ENCODE measurements at regions not wholly inside any gene's neighbourhood (a gene's known extent, or its start where the extent isn't known, plus 50 kb on each side); places are given as distances from the start of the nearest gene placed in this dataset.
"Not testable (repeated sequence)": the region's sequence is repeated elsewhere in the genome, so short reads cannot be mapped to it uniquely, and the experiment has no call there.

DNA sequence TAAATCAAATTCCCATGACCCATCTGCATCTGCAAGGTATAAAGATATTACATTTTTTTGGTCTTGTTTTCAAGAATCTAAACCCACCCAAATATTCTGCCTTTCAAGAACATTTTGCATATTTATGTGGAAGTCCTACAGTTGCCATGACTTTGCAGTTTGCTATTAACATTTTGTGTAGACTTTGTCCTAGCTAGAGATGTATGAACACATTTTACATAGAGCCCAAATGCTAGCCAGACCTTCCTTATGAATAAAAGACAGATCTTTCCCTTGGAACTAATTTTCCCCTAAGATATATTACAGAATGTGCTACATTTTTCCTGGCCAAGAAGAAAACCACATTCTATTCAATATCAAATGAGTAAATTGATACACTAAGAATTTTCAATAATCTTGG is 772.5 kb downstream of the KCNA4 start:
- H3K36me3 ChIP-seq (ENCODE audit: control insufficient read depth, insufficient read depth, low read length, severe bottlenecking), result no peaks in the 10 kb centered on the region
- H3K27me3 ChIP-seq (replicated peaks; ENCODE audit: control insufficient read depth, insufficient read depth, low read length), result no peaks in the 10 kb centered on the region
- H3K4me1 ChIP-seq (ENCODE audit: control insufficient read depth, insufficient read depth, low read length), result peaks cover 4% of the 10 kb centered on the region
- no peak for DNase-seq (ENCODE audit: low read depth)
- H3K4me3 ChIP-seq (ENCODE audit: low read length), result no peak overlapping the region
- no peaks in the 10 kb centered on the region for H3K9me3 ChIP-seq (ENCODE audit: control insufficient read depth, low read length)
- no peak overlapping the region for H3K9ac ChIP-seq (ENCODE audit: low read length)

DNA sequence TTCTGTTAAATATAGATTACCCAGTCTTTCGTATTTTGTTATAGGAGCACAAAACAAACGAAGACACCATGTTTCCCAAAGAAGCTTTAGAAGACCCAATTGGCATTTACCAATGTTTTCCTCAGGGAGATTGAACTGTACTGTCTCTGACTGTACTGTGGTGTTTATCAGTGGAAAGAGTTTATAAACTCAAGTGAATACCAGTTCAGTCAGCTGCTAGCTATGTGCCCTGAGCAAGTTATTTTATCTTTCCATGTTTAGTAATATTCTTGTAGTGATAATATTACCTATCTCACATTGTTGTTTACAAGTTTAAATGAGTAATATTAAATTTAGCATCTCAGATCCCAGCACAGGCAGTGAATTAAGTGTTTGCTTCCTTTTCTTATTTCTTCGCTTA is 773.2 kb downstream of the KCNA4 start:
- no peak overlapping the region for H3K4me3 ChIP-seq (ENCODE audit: low read length)
- H3K9me3 ChIP-seq (ENCODE audit: control insufficient read depth, low read length), result no peaks in the 10 kb centered on the region
- peak; percentile 18 for DNase-seq (ENCODE audit: low read depth)
- no peaks in the 10 kb centered on the region for H3K36me3 ChIP-seq (ENCODE audit: control insufficient read depth, insufficient read depth, low read length, severe bottlenecking)
- H3K4me1 ChIP-seq (ENCODE audit: control insufficient read depth, insufficient read depth, low read length), result peaks cover 4% of the 10 kb centered on the region
- H3K9ac ChIP-seq (ENCODE audit: low read length), result no peak overlapping the region
- H3K27me3 ChIP-seq (replicated peaks; ENCODE audit: control insufficient read depth, insufficient read depth, low read length), result no peaks in the 10 kb centered on the region

DNA sequence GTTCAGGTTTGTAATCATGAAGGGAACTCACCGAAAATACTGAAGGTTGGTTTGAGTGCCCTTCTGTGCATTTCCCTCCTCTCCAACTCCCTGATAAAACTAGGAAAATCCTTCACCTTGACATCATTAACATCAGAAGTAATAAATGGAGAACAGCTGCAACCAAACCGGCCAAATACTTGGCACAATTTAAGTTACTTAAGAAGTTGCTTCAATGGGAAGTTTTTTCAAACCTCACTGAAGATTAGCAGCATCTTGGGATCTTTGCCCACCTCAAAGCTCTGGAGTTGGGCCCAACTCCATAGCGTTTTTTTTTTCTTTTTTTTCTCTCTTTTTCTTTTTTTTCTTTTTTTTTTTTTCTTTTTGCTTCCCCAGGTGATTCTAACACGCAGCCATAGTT is 784.8 kb downstream of the KCNA4 start:
- H3K9ac ChIP-seq (ENCODE audit: low read length), result no peak overlapping the region
- H3K4me3 ChIP-seq (ENCODE audit: low read length), result no peak overlapping the region
- no peaks in the 10 kb centered on the region for H3K36me3 ChIP-seq (ENCODE audit: control insufficient read depth, insufficient read depth, low read length, severe bottlenecking)
- no peak for DNase-seq (ENCODE audit: low read depth)
- H3K27me3 ChIP-seq (replicated peaks; ENCODE audit: control insufficient read depth, insufficient read depth, low read length), result no peaks in the 10 kb centered on the region
- H3K4me1 ChIP-seq (ENCODE audit: control insufficient read depth, insufficient read depth, low read length), result peaks cover 5% of the 10 kb centered on the region
- H3K9me3 ChIP-seq (ENCODE audit: control insufficient read depth, low read length), result no peaks in the 10 kb centered on the region

DNA sequence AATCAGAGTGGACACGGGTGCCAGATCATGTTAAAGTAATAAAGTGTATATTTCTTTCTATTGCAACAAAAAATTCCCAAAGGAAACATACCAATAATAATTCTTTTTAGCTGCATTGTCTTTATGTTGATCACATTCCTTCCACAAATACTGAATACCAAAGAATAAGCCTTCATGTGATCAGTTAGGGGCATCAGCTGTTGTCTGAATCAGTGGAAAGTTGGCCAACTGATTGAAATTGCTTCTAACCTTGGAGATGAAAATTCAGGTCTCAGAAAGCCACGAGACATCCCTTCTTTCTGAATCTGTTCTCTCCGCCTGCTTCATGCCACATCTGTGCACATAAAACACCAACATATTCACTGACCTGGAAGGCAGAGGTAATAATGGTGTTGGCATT is 785.2 kb downstream of the KCNA4 start:
- no peak for DNase-seq (ENCODE audit: low read depth)
- Histone ChIP-seq H3K4me1 (ENCODE audit: control insufficient read depth, insufficient read depth, low read length) (peaks cover 5% of the 10 kb centered on the region), H3K27me3 (replicated peaks; ENCODE audit: control insufficient read depth, insufficient read depth, low read length) (no peaks in the 10 kb centered on the region), H3K9ac (ENCODE audit: low read length) (no peak overlapping the region), H3K9me3 (ENCODE audit: control insufficient read depth, low read length) (no peaks in the 10 kb centered on the region), H3K36me3 (ENCODE audit: control insufficient read depth, insufficient read depth, low read length, severe bottlenecking) (no peaks in the 10 kb centered on the region), H3K4me3 (ENCODE audit: low read length) (no peak overlapping the region)

DNA sequence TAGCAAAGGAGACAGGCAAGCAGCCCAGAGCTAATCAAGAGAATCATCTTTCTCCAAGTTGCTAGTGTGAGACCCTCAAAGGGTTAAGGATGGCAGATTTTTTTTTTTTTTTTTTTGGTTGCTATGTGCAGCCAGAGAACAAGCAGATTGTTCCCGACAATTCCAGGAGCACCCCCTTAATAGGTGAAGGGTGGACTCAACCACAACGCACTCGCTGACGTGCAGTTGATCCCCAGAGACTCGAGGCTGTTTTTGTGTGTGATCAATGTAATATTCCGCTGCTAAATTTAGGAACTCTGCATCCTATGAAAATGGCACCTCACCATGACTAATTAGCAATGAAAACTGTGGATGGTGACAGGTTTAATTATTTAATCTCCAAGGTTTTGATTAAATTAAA is 789.0 kb downstream of the KCNA4 start:
- Histone ChIP-seq H3K27me3 (replicated peaks; ENCODE audit: control insufficient read depth, insufficient read depth, low read length) (no peaks in the 10 kb centered on the region), H3K9me3 (ENCODE audit: control insufficient read depth, low read length) (peaks cover 4% of the 10 kb centered on the region), H3K36me3 (ENCODE audit: control insufficient read depth, insufficient read depth, low read length, severe bottlenecking) (no peaks in the 10 kb centered on the region), H3K4me3 (ENCODE audit: low read length) (no peak overlapping the region), H3K4me1 (ENCODE audit: control insufficient read depth, insufficient read depth, low read length) (peaks cover 5% of the 10 kb centered on the region), H3K9ac (ENCODE audit: low read length) (no peak overlapping the region)
- DNase-seq (ENCODE audit: low read depth), result no peak

DNA sequence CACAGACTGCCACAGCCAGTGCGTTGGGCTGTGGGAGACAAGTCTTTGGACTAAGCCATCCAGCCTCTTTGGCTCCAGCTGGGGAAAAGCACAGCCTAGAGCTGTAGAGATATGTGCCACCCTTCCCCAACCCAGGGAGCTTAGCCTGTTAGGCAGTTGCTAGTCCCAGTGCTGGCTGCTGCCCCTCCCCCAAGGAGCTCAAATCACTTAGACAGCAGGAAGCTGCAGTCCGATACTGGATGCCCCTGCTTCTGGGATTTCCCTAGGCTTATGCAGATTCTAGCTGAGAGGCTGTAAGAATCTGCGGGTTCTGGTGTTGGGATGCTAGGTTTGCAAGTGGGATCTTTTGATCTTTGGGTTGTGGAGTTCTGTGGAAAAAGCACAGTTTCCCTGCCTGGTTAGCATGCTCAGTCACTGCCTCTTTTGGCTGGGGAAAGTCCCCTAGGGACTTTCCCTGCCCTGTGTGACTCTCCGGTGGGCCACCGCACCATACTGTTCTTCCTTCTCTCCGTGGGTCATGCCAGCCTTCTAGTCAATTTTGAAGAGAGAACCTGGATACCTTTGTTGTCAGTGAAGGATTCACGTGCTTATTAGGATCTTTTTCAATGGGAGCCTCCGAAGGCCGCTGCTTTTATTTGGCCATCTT is 792.0 kb downstream of the KCNA4 start:
- Histone ChIP-seq H3K36me3 (ENCODE audit: control insufficient read depth, insufficient read depth, low read length, severe bottlenecking) (no peaks in the 10 kb centered on the region), H3K9me3 (ENCODE audit: control insufficient read depth, low read length) (peaks cover 9% of the 10 kb centered on the region), H3K27me3 (replicated peaks; ENCODE audit: control insufficient read depth, insufficient read depth, low read length) (no peaks in the 10 kb centered on the region), H3K4me3 (ENCODE audit: low read length) (no peak overlapping the region), H3K9ac (ENCODE audit: low read length) (no peak overlapping the region), H3K4me1 (ENCODE audit: control insufficient read depth, insufficient read depth, low read length) (peaks cover 5% of the 10 kb centered on the region)
- no peak for DNase-seq (ENCODE audit: low read depth)

DNA sequence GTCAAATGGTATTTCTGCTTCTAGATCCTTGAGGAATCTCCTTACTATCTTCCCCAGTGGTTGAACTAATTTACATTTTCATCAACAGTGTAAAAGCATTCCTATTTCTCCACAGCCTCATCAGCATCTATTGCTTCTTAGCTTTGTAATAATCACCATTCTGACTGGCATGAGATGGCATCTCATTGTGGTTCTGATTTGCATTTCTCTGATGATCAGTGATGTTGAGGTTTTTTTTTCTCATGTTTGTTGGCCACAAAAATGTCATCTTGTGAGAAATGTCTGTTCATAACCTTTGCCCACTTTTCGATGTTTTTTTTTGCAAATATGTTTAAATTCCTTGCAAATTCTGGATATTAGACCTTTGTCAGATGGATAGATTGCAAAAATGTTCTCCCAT is 797.3 kb downstream of the KCNA4 start:
- H3K36me3 ChIP-seq (ENCODE audit: control insufficient read depth, insufficient read depth, low read length, severe bottlenecking); H3K9ac ChIP-seq (ENCODE audit: low read length); H3K27me3 ChIP-seq (replicated peaks; ENCODE audit: control insufficient read depth, insufficient read depth, low read length); H3K4me3 ChIP-seq (ENCODE audit: low read length); DNase-seq (ENCODE audit: low read depth); H3K4me1 ChIP-seq (ENCODE audit: control insufficient read depth, insufficient read depth, low read length): not testable (repeated sequence)
- H3K9me3 ChIP-seq (ENCODE audit: control insufficient read depth, low read length), result peaks cover 11% of the 10 kb centered on the region

DNA sequence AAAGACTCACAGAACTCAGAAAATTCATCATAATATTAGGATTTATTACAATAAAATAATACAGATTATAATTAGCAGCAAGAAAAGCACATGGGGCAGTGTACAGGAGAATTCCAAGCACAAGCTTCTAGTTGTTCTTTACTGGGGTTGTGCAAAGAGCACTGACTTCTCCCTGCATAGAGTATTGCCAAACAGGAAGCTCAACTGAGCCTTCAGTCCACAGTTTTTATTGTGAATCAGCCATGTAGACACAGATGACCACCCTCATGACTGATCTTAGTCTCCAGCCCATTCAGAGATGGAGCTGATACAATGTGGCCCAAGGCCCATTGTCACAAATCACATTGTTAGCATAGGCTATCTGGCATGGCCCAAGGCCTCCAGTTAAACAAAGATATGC is 798.9 kb downstream of the KCNA4 start:
- DNase-seq (ENCODE audit: low read depth), result no peak
- H3K4me3 ChIP-seq (ENCODE audit: low read length), result no peak overlapping the region
- peaks cover 8% of the 10 kb centered on the region for H3K9me3 ChIP-seq (ENCODE audit: control insufficient read depth, low read length)
- H3K9ac ChIP-seq (ENCODE audit: low read length), result no peak overlapping the region
- no peaks in the 10 kb centered on the region for H3K36me3 ChIP-seq (ENCODE audit: control insufficient read depth, insufficient read depth, low read length, severe bottlenecking)
- no peaks in the 10 kb centered on the region for H3K4me1 ChIP-seq (ENCODE audit: control insufficient read depth, insufficient read depth, low read length)
- no peaks in the 10 kb centered on the region for H3K27me3 ChIP-seq (replicated peaks; ENCODE audit: control insufficient read depth, insufficient read depth, low read length)

DNA sequence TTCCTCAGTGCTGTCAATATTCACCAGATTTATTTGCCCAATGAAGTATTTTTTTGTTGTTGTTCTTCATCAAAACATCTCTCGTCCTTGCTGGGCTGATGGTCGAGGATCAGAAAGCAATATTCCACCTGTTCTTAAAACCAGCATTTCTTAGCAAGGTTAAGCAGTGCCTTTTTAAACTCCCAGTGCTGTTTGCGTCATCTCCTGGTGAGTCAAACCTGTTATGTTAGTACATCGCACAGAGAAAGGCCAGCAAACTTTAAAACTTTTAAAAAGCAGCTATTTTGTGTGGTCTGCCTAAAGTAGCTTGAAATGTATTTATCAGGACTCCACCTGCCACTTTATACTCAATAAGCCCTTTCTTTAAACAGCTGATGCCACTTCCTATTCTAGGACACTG is 802.0 kb downstream of the KCNA4 start:
- Histone ChIP-seq H3K4me3 (ENCODE audit: low read length) (no peak overlapping the region), H3K4me1 (ENCODE audit: control insufficient read depth, insufficient read depth, low read length) (no peaks in the 10 kb centered on the region), H3K9ac (ENCODE audit: low read length) (no peak overlapping the region), H3K27me3 (replicated peaks; ENCODE audit: control insufficient read depth, insufficient read depth, low read length) (no peaks in the 10 kb centered on the region), H3K36me3 (ENCODE audit: control insufficient read depth, insufficient read depth, low read length, severe bottlenecking) (no peaks in the 10 kb centered on the region), H3K9me3 (ENCODE audit: control insufficient read depth, low read length) (peaks cover 2% of the 10 kb centered on the region)
- DNase-seq (ENCODE audit: low read depth), result no peak

DNA sequence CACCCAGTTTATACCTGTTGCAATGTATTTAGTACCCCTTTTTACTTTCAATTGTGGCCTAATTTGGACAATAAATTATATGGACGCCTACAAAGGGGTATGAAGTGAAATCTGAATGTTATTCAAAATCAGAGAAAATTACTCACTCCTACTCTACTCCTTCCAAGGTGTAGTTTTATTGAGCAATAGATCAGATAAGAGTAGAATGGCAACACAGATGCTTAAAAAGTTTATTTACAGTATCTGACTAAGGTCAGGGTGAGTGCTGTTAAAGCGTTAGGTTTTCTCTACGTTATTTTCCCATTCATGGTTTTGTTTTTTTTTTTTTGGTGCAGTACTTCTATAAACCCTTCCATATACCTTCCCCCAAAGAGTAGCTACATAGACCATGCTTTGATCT is 805.6 kb downstream of the KCNA4 start:
- no peak overlapping the region for H3K4me3 ChIP-seq (ENCODE audit: low read length)
- DNase-seq (ENCODE audit: low read depth), result no peak
- H3K9ac ChIP-seq (ENCODE audit: low read length), result no peak overlapping the region
- no peaks in the 10 kb centered on the region for H3K9me3 ChIP-seq (ENCODE audit: control insufficient read depth, low read length)
- no peaks in the 10 kb centered on the region for H3K36me3 ChIP-seq (ENCODE audit: control insufficient read depth, insufficient read depth, low read length, severe bottlenecking)
- no peaks in the 10 kb centered on the region for H3K27me3 ChIP-seq (replicated peaks; ENCODE audit: control insufficient read depth, insufficient read depth, low read length)
- H3K4me1 ChIP-seq (ENCODE audit: control insufficient read depth, insufficient read depth, low read length), result no peaks in the 10 kb centered on the region

DNA sequence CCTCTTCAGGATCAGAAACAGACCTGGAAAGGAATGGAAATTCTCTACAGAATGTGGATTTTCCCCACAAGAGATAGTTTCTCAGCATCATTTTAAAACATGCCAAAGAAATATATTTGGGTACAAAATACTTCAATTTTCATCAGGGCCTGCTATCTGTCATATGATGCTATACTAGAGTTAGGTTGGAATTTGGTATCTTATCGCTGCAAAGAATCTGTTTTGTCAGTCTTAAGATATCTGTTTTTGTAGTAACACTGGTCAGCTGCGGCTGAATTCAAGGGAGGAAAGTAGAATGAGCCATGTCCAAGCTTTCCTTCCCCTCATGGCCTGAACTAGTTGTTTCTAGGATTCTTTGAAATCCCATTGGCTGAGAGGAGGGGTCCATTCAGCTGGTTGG is 806.4 kb downstream of the KCNA4 start:
- Histone ChIP-seq H3K9me3 (ENCODE audit: control insufficient read depth, low read length) (no peaks in the 10 kb centered on the region), H3K4me3 (ENCODE audit: low read length) (no peak overlapping the region), H3K27me3 (replicated peaks; ENCODE audit: control insufficient read depth, insufficient read depth, low read length) (no peaks in the 10 kb centered on the region), H3K36me3 (ENCODE audit: control insufficient read depth, insufficient read depth, low read length, severe bottlenecking) (no peaks in the 10 kb centered on the region), H3K9ac (ENCODE audit: low read length) (no peak overlapping the region), H3K4me1 (ENCODE audit: control insufficient read depth, insufficient read depth, low read length) (no peaks in the 10 kb centered on the region)
- DNase-seq (ENCODE audit: low read depth), result no peak

DNA sequence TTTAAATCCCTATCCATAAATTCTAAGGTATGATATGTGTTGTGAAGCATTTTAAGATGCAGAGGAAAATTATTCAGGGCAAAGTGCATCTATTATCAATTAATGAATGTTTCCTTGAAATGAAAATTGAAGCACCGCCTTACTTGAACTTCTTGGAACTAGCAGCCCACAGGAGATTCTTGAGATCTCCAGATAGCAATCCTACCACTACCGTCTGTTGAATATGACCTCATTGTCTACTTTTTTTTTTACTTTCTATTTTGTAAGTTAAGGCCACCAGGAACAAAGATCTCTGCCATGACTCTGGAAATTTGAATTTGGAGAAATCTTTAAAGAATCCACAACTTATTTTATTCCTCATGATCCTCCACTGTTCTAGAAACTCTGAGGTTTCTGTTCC is 808.7 kb downstream of the KCNA4 start:
- Histone ChIP-seq H3K27me3 (replicated peaks; ENCODE audit: control insufficient read depth, insufficient read depth, low read length) (no peaks in the 10 kb centered on the region), H3K4me1 (ENCODE audit: control insufficient read depth, insufficient read depth, low read length) (no peaks in the 10 kb centered on the region), H3K9me3 (ENCODE audit: control insufficient read depth, low read length) (no peaks in the 10 kb centered on the region), H3K9ac (ENCODE audit: low read length) (no peak overlapping the region), H3K36me3 (ENCODE audit: control insufficient read depth, insufficient read depth, low read length, severe bottlenecking) (no peaks in the 10 kb centered on the region), H3K4me3 (ENCODE audit: low read length) (no peak overlapping the region)
- DNase-seq (ENCODE audit: low read depth), result peak; percentile 8
